ENCODE measurements at regions not wholly inside any gene's neighbourhood (a gene's known extent, or its start where the extent isn't known, plus 50 kb on each side); places are given as distances from the start of the nearest gene placed in this dataset.

- POLR2A ChIA-PET, result no interaction called here
Measured at GRCh38 chr6:105651969-105652368, 249.1 kb upstream of the PREP start.

DNA sequence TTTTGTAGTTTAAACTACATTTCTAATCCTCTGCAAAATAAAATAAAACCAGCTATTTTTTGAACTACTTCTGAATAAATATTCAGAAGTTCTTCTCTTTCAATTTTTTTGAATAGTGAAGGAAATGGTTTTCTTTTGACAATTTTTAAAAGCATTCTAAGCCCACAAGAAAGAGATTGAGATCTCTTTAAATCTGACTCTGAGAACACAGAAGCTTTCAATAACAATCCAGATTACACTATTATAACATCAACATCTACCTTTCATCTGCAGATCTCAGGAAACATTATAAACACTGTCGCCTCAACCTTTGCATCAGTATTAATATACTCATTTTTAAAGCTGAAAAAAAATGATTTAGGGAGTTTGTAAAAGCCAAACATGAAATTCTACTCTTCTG, 247.5 kb upstream of the PREP start:
- Histone ChIP-seq H3K4me2 (ENCODE audit: low read depth, low read length) (no peak overlapping the region), H3K4me3 (replicated peaks in 1 of 3; ENCODE audit: insufficient read depth in 1 of 3, low read depth in 2 of 3, low read length in 3 of 3) (no peak overlapping the region), H3K36me3 (replicated peaks in 1 of 2; ENCODE audit: control insufficient read depth in 1 of 2, insufficient read depth in 2 of 2, low read length in 2 of 2) (no peaks in the 10 kb centered on the region), H3K27ac (ENCODE audit: extremely low read length, insufficient read depth, low read length) (no peak overlapping the region), H3K4me1 (ENCODE audit: insufficient read depth, low read length) (0 out of 2 replicates have a peak, but pooled peaks cover under 1% of the 10 kb centered on the region), H3K27me3 (ENCODE audit: control insufficient read depth in 1 of 2, insufficient read depth in 2 of 2, low read length in 2 of 2) (no peaks in the 10 kb centered on the region; a peak in 2 of 5 replicates), H3K9ac (ENCODE audit: insufficient read depth, low read depth, low read length) (no peak overlapping the region), H3K9me3 (ENCODE audit: low read length) (no peaks in the 10 kb centered on the region), H3K79me2 (ENCODE audit: insufficient read depth, low read length) (no peaks in the 10 kb centered on the region), H2AFZ (ENCODE audit: low read length) (no peak overlapping the region), H4K20me1 (ENCODE audit: insufficient read depth, low read length) (no peaks in the 10 kb centered on the region)
- no TSS peak for BruUV-seq (replicated peaks)
- no peak for ATAC-seq
- 3% methylated on average over 1 of the region's 1 CpG for whole genome bisulfite sequencing (ENCODE audit: low lambda C conversion rate)
- DNase-seq (ENCODE audit: low spot score), result no peak
- intact Hi-C loops (cut with micrococcal nuclease; ENCODE audit: unreplicated experiment) (no loop called here), in situ Hi-C loops (cut with HindIII; ENCODE audit: extremely low pct_ligation_motif_present, low pct_unique_long_range_greater_than_20kb) (no loop called here)
- CTCF ChIA-PET (ENCODE audit: low intra/inter-chr PET ratio, low total read pairs), result no interaction called here
- POLR2A ChIA-PET, result no interaction called here
- no peak for FAIRE-seq
- TF ChIP-seq, protein P1, sequence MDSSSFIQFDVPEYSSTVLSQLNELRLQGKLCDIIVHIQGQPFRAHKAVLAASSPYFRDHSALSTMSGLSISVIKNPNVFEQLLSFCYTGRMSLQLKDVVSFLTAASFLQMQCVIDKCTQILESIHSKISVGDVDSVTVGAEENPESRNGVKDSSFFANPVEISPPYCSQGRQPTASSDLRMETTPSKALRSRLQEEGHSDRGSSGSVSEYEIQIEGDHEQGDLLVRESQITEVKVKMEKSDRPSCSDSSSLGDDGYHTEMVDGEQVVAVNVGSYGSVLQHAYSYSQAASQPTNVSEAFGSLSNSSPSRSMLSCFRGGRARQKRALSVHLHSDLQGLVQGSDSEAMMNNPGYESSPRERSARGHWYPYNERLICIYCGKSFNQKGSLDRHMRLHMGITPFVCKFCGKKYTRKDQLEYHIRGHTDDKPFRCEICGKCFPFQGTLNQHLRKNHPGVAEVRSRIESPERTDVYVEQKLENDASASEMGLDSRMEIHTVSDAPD (CRISPR knock-in tag; IDR thresholded peaks at IDR 0.05), result no peak
- TF ChIP-seq ZSCAN12 (CRISPR knock-in tag; IDR thresholded peaks at IDR 0.05) (no peak), ZNF552 (CRISPR knock-in tag; IDR thresholded peaks at IDR 0.05; ENCODE audit: borderline replicate concordance) (no peak), ZNF317 (CRISPR knock-in tag; IDR thresholded peaks at IDR 0.05) (no peak), SALL2 (CRISPR knock-in tag; IDR thresholded peaks at IDR 0.05) (no peak), ZNF761 (CRISPR knock-in tag; conservative IDR thresholded peaks at IDR 0.05) (no peak), ZBTB25 (CRISPR knock-in tag; IDR thresholded peaks at IDR 0.05) (no peak), SOX5 (CRISPR knock-in tag; IDR thresholded peaks at IDR 0.05; ENCODE audit: borderline replicate concordance) (no peak)
- TF ChIP-seq, protein P2, sequence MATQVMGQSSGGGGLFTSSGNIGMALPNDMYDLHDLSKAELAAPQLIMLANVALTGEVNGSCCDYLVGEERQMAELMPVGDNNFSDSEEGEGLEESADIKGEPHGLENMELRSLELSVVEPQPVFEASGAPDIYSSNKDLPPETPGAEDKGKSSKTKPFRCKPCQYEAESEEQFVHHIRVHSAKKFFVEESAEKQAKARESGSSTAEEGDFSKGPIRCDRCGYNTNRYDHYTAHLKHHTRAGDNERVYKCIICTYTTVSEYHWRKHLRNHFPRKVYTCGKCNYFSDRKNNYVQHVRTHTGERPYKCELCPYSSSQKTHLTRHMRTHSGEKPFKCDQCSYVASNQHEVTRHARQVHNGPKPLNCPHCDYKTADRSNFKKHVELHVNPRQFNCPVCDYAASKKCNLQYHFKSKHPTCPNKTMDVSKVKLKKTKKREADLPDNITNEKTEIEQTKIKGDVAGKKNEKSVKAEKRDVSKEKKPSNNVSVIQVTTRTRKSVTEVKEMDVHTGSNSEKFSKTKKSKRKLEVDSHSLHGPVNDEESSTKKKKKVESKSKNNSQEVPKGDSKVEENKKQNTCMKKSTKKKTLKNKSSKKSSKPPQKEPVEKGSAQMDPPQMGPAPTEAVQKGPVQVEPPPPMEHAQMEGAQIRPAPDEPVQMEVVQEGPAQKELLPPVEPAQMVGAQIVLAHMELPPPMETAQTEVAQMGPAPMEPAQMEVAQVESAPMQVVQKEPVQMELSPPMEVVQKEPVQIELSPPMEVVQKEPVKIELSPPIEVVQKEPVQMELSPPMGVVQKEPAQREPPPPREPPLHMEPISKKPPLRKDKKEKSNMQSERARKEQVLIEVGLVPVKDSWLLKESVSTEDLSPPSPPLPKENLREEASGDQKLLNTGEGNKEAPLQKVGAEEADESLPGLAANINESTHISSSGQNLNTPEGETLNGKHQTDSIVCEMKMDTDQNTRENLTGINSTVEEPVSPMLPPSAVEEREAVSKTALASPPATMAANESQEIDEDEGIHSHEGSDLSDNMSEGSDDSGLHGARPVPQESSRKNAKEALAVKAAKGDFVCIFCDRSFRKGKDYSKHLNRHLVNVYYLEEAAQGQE (IDR thresholded peaks at IDR 0.05; ENCODE audit: borderline replicate concordance in 1 of 2, low read depth in 1 of 2, low read length in 2 of 2), result no peak
- TF ChIP-seq, protein P3, sequence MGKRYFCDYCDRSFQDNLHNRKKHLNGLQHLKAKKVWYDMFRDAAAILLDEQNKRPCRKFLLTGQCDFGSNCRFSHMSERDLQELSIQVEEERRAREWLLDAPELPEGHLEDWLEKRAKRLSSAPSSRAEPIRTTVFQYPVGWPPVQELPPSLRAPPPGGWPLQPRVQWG (CRISPR knock-in tag; IDR thresholded peaks at IDR 0.05; ENCODE audit: borderline replicate concordance, low read depth), result no peak

More at GRCh38 chr6:105651969-105652368, 249.1 kb upstream of the PREP start:
- intact Hi-C loops (cut with micrococcal nuclease; ENCODE audit: unreplicated experiment), result no loop called here
- Histone ChIP-seq H4K20me1 (ENCODE audit: insufficient read depth, low read length) (no peaks in the 10 kb centered on the region), H3K4me1 (ENCODE audit: insufficient read depth, low read length) (no peaks in the 10 kb centered on the region), H3K79me2 (ENCODE audit: insufficient read depth, low read length) (no peaks in the 10 kb centered on the region), H3K9ac (ENCODE audit: insufficient read depth, low read depth, low read length) (no peak overlapping the region), H3K27ac (ENCODE audit: extremely low read length, insufficient read depth, low read length) (no peak overlapping the region), H3K9me3 (ENCODE audit: low read length) (no peaks in the 10 kb centered on the region), H3K36me3 (replicated peaks in 1 of 2; ENCODE audit: control insufficient read depth in 1 of 2, insufficient read depth in 2 of 2, low read length in 2 of 2) (no peaks in the 10 kb centered on the region), H3K27me3 (ENCODE audit: control insufficient read depth in 1 of 2, insufficient read depth in 2 of 2, low read length in 2 of 2) (no peaks in the 10 kb centered on the region; a peak in 1 of 5 replicates), H3K4me3 (replicated peaks in 1 of 3; ENCODE audit: insufficient read depth in 1 of 3, low read depth in 2 of 3, low read length in 3 of 3) (no peak overlapping the region), H3K4me2 (ENCODE audit: low read depth, low read length) (no peak overlapping the region), H2AFZ (ENCODE audit: low read length) (no peak overlapping the region)
- no TSS peak for BruUV-seq (replicated peaks)
- 10% methylated on average over 2 of the region's 2 CpGs for WGBS (ENCODE audit: low lambda C conversion rate)
- FAIRE-seq, result no peak
- ATAC-seq, result no peak
- in situ Hi-C loops (cut with HindIII; ENCODE audit: extremely low pct_ligation_motif_present, low pct_unique_long_range_greater_than_20kb), result no loop called here
- CTCF ChIA-PET (ENCODE audit: low intra/inter-chr PET ratio, low total read pairs), result no interaction called here
- no peak for TF ChIP-seq KDM2A (CRISPR knock-in tag; IDR thresholded peaks at IDR 0.05; ENCODE audit: borderline replicate concordance, low read depth)
- DNase-seq (ENCODE audit: low spot score), result no peak
